Breast epithelium (tissue), 3 donors: ENCODE measurements at regions not wholly inside any gene's neighbourhood (a gene's known extent, or its start where the extent isn't known, plus 50 kb on each side); places are given as distances from the start of the nearest gene placed in this dataset.

ENCODE experiments used
- CTCF ChIP-seq, 3 donors: fragments of 450-650 bp; IDR thresholded peaks; one replicate each; pipeline ENCODE4 v1.5.1; 2016 to 2017; ENCODE audit warnings: antibody characterized with exemption in 3 of 3, mild to moderate bottlenecking in 3 of 3, moderate library complexity in 3 of 3
- POLR2AphosphoS5 ChIP-seq, 3 donors: sonication (generic); formaldehyde crosslinking; IDR thresholded peaks; one replicate each; pipeline ENCODE4 v1.6.1; 2017; ENCODE audit warnings: antibody characterized with exemption in 3 of 3

- TF ChIP-seq CTCF (IDR thresholded peaks at IDR 0.05) (no peak), POLR2AphosphoS5 (IDR thresholded peaks at IDR 0.05) (no peak)
Observed at GRCh38 chr6:163900570-163900969, 486.1 kb downstream of the QKI start.
